ENCODE measurements at regions not wholly inside any gene's neighbourhood (a gene's known extent, or its start where the extent isn't known, plus 50 kb on each side); places are given as distances from the start of the nearest gene placed in this dataset.
"Not testable (repeated sequence)": the region's sequence is repeated elsewhere in the genome, so short reads cannot be mapped to it uniquely, and the experiment has no call there.

GRCh38 chr2:16209799-16210198 lies 269.4 kb downstream of the MYCN start:
- DNase-seq = no peak

- no peak for DNase-seq
These were observed 268.6 kb downstream of the MYCN start for GRCh38 chr2:16208921-16209320.

DNA sequence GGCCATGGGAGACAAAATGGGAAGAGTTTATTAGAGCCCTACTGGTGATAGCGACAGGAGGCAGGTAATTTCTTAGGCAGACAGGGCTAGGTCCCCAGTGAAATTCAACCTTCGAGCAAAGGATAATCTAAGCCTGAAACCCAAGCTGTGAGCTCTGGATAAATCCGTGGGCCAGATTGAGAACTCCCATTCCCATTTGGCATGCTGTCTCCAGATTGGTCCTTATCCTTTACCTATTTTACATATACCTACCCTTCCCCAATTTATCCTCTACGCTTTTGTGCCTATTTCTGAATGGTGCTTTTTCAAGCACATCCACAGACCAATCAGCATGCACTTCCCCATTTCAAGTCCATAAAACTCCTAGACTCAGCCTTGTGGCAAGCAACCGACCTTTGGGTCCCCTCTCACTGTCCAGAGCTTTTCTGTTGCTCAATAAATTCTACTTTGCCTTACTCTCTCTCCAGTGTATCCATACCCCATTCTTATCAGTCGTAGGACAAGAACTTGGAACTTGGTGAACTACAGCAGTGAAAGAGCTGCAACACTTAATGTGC lies 268.0 kb downstream of the MYCN start:
- no peak for DNase-seq

GRCh38 chr2:16207611-16208010 lies 267.3 kb downstream of the MYCN start:
- no peak for DNase-seq

GRCh38 chr2:16207151-16207550 lies 266.8 kb downstream of the MYCN start:
- DNase-seq = no peak

GRCh38 chr2:16206191-16206944 lies 266.0 kb downstream of the MYCN start:
- DNase-seq = no peak

DNA sequence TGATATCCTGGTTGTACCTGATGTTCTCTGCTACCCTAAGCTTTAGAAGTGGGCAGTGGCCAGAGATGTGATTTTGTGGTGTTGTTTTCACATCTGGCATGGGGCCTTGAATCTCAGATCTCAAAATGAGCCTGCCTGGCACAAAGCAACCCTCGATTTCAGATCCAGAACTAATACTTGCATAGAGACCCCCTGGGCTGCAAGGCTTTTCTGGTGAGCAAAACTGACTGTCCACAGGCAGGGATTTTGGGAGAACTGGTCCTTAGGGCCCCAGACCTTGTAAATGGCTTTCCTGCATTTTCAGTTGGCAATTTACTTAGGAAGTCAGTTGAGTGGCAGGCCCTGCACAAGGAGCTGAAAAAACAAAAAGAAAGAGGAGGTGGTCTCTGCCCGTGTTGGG lies 265.3 kb downstream of the MYCN start:
- DNase-seq = no peak

DNA sequence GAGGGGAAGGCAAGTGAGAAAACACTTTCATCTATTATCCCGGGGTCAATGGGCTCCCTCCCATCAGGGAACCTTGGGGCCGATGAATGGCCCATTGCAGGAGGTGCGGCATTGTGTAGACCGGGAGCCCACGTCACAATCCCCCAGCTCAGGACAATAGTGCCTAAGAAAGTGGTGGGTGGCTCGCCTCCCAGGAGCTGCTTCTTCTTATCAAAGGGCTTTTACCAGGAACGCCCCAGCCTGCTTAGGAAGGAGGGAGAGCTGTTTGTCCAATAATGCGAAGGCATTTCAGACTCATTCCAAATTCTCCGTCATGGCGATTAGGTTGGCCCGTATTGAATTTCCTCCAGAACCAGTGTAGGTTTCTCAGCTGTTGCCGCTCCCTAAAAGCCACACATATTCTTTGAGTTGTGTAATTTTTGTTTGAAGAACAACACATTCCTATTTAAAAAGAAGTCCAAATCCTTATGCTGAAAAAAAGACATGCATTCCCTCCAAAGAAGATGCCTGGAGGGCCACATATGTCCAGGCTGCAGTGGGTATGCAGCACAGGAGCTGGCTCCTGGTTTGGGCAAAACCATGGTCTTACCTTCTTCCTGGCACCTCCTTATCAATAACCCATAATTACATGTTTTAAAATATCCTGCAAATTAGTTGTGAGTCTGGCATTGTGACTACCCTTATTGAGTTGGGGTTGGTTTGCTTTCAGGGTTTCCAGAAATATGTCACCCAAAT lies 264.7 kb downstream of the MYCN start:
- no peak for DNase-seq

- DNase-seq = no peak
These were observed 263.9 kb downstream of the MYCN start for GRCh38 chr2:16204251-16204650.

DNA sequence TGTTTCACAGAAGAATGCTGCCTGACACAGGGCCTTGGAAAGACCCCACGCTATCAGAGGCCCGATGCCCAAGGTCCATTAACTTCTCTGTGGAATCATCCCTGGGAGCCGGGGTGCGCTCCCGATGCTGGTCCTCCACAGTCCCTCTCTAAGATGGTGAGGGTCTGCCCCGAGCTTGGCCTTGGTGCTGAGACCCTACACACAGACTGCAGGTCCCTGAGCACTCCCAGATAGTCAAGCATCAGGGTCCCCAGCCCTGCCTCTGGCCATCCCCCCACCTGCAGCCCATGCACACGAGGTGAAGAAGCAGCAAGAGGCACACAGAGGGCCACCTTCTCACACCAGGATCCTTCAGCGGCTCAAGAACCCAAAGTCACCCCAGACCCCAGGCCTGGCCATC lies 263.3 kb downstream of the MYCN start:
- no peak for DNase-seq

- no peak for DNase-seq
These were observed 262.7 kb downstream of the MYCN start for GRCh38 chr2:16203069-16203468.

- no peak for DNase-seq
These were observed 262.1 kb downstream of the MYCN start for GRCh38 chr2:16202266-16203020.

GRCh38 chr2:16201848-16202247 lies 261.5 kb downstream of the MYCN start:
- DNase-seq = no peak

GRCh38 chr2:16200554-16201193 lies 260.3 kb downstream of the MYCN start:
- DNase-seq = no peak

DNA sequence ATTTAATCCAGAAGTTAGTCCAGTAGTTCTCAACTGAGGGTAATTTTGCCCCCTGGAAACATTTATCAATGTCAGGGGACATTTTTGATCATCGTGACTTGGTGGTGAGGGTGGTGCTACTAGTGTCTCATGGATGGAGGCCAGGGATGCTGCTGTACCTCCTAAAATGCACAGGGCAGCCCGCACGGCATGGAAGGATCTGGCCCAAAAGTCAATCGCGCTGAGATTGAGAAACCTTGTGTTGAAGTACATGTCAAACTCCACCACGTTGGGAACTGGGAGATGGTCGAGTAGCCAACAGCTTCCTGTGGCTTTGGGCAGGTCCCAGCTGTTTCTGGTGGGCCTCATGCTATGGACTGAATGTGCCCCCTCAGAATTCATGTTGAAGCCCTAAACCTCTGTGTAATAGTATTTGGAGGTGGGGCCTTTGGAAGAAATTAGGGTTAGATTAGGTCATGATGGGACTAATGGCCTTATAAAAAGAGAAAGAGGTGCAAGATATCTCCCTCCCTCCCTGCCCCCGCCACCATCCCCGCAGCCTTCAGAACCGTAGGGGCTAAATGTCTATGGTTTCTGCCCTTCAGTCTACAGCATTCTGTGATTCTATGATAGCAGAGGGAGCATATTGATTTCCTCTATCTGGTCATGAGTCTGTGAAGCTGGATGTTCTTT lies 259.7 kb downstream of the MYCN start:
- no peak for DNase-seq

DNA sequence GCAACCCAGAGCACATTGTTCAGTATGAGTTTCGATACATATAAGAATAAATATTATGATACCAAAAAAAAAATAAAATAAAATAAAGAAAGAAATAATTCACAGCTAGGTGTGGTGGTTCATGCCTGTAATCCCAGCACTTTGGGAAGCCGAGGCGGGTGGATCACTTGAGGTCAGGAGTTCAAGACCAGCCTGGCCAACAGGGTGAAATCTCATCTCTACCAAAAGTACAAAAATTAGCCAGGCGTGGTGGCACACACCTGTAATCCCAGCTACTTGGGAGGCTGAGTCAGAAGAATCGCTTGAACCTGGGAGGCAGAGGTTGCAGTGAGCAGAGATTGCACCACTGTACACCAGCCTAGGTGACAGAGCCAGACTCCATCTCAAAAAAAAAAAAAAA lies 258.9 kb downstream of the MYCN start:
- not testable (repeated sequence) for DNase-seq

DNA sequence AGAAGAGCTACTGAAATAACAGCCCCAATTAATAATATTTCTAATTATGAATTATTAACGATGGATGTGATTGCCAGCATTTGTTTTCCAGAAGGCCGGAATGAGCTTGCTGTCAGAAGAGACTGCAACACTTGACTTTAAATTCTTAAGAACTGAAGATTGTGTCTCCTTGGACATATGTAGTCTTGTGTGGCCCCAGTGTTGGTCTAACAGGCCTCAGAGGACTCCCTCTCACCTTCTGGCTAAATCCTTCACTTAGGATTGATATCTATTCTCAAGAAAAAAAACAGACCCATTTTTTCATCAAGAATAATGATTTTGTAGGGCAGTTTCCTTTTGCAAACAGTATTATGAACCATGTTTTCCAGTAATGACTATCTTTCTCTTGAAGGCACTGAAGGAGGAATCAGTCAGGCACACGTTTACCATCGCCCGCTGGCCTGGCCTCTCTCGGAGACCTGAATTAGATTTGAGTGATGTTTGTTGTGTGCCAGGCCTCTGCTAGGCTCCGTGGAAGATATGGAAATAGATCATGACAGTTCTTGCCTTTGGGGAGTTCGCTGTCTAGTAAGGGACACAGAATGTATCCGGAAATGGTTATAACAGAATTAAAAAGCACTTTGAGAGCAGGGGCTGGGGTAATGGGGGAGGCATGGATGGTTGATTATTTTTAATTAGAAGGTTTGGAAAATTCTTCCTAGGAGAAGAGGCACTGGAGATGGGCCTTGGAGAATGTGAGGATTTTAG lies 258.0 kb downstream of the MYCN start:
- no peak for DNase-seq

DNA sequence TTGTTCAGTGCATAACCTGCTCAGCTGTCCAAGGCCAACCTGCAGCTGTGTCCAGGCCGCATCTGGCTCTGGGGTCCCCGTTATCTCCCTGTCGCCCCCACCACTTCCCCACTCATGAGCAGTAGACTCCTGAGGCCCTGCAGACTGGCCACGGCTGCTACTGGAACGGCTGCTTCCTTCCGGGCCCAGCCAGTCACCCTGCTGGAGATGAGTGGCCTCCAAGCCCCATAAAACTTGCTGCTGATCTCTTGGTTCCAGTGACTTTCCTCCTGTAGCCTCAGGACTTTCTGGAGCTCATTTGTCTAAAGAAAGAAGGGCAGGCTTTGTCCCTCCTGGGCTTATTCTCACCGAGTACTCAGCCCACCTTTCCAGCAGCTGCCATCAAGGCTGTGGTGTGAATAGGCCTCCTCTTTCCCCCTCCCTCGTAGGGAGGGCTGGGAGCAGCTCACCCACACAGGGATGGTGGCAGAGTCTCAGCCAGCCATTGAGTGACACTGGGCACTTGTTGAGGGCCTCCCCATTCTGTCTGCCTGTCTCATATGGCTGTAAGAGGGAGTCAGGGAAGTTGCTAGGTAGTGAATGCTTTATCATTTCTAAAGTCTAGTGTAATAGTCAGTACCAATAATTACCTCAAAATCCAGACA lies 257.3 kb downstream of the MYCN start:
- no peak for DNase-seq

GRCh38 chr2:16196687-16197503 lies 256.5 kb downstream of the MYCN start:
- no peak for DNase-seq

GRCh38 chr2:16195681-16196070 lies 255.3 kb downstream of the MYCN start:
- DNase-seq = no peak

All from activated T-cell treated with anti-CD3 and anti-CD28 coated beads, Interleukin-2, amount 50 U/mL, for 1 hour (primary cell).